ENCODE measurements at regions not wholly inside any gene's neighbourhood (a gene's known extent, or its start where the extent isn't known, plus 50 kb on each side); places are given as distances from the start of the nearest gene placed in this dataset.

DNA sequence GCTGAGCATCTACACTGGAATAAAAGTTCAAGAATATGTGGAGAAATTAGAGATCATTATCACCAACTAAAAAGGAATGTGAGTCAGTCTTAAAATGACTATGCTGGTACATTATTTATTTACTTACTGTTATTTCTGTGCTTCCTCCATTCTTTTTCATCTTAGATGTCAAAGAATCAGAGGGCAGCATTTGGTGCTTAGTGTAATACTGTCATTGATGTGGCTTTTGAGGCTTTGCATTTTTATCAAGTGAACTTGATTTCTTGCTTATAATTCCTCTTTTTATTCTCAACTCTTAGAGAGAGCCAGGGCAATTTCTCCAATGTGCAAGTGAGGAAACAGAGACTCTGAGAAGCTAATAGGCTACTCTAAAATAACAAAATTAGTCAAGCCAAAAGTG lies 163.7 kb upstream of the TRPC7 start:
- DNase-seq: no peak

DNA sequence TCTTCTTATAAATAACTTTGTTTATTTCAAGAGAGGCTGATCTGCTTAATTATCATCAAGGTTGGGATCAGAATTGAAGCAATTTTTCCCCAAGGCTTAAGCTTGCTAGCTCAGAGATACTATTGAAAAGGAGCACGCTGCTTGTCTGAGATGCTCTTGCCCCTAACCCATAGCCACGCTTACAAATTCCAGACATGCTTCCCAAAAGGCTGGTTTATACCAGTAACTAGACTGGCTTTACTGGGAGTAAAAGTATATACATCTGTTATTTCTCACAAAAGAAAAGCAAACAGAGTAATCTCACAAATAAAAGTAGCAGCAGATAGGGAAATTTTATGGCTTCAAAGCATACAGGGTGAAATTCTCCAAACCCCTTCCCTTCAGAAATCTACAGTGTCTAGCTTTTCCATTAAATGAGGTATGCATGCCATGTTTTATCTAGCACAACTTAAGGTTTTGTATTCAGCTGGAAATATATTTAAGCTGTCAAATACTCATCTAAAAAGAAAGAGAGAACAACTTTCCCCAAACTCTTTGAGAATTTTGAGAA lies 163.2 kb upstream of the TRPC7 start:
- no peak for DNase-seq

DNA sequence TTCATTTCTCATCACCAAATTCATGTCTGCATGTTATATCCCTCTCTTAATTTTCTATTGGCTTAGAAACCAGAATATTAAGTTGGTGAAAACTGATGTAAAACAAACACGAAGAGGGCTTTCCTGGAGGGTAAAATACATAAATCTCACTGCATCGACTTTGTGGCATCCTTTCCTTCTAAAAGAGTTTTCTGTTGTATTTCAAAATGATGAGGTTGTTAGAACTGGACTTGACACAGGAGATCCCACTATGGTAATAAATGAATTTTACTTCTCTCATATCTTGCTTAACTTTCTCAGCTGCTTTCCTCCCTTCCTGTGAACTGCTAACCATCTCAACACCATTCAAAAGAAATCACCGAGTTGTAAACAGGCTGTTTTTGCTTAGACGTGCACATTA lies 162.0 kb upstream of the TRPC7 start:
- DNase-seq: no peak

DNA sequence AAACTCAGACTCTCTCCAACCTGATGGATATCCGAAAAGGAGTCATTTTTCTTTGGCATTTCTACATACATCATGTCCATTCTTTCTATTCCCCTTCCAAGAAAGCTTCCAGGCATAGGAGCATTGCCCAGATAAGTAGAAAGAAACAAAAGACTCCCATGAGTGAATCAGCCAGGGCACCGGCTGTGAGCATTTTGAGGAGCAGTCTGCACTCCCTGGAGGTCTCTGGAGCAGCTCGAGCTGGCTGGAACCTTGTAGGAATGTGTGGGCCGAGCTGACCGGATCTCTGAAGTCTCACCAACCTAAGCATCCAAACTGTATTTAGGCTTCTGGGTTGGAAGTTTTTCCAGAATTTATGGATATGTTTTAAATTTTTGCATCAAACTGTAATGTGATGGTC lies 161.4 kb upstream of the TRPC7 start:
- no peak for DNase-seq

DNA sequence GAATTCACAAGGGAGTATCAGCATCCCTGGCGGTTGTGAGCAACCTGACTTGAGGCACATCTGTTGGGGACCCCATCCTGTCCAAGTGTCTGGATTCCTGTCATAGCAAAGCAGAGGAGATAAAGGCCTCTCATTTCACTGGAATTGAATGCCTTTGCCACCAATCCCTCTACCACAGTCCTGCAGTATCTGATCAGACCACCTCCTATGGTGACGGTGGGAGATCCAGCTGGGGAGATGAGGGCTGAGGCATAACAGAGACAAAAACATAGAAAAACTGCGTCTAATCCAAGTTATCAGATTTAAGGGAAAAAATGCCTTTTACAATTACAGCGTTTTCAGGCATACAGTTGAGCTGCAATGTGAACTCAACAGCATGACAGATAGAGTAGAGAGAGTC lies 160.7 kb upstream of the TRPC7 start:
- DNase-seq: no peak

DNA sequence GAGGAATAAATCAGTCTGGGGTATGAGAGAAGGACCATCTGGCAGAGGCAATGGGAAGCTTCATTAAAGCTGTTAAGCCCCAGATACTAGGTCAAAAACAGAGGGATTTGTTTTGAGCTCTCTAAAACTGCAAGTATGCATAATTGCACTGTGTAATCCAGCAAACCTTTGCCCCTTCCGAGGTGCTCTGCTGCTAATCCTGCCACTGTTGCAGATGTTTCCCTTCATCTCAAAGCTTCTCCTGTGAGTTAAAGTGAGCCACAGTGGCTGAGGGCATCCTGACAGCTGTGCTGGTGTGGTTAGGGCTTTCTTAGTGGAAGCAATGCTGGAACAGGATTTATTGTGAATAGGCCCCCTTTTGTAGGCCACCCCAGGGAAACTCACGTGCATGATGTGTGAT lies 160.3 kb upstream of the TRPC7 start:
- no peak for DNase-seq

DNA sequence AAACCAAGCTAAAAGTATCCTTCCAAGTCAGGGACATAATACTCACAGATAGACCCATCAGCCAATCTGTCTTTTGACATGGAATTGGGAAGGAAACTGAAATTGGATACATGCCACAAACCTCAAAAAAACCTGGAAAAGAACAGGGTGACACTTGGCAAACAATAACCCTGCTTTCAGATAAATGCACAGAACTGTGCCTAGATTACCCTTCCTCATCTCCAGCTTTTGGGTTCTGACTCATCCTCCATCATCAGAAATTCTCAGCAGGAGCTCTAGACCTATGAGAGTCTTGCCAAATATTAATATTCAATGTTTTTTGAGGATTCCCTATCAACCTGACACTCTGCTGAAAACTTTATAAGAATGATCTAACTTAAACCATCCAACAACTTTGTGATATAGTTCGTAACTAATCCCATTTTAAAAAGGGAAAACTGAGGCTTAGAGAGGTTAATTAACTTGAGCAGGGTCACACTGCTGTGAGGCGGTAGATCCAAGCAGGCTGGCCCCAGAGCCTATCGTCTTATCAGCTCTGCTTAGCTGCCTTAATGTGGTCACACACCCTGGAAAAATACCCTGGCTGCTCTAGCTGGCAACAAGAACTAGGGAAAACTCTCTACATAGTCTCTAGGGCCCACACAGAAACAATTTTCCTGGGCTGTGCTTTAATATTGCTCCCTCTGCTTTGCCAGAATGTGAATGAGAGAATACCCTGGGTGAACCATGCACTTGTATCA lies 157.0 kb upstream of the TRPC7 start:
- no peak for DNase-seq

DNA sequence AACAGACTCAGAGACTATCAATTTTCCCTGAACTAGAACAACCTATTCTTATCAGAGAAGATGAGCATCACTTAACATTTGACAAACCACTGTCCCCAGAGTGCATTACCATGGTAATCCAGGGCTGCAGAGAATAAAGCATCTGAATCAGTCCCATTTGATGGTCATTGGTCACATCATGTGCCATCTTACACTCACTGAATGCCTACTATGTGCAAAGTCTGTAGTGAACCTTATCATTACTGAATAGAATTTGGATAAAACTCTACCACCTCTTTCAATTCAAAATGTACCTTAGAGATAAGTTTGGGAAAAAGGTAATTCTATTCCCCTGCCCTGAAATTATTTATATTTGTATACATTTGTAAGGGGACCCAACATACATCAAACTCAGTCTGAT lies 156.4 kb upstream of the TRPC7 start:
- no peak for DNase-seq

DNA sequence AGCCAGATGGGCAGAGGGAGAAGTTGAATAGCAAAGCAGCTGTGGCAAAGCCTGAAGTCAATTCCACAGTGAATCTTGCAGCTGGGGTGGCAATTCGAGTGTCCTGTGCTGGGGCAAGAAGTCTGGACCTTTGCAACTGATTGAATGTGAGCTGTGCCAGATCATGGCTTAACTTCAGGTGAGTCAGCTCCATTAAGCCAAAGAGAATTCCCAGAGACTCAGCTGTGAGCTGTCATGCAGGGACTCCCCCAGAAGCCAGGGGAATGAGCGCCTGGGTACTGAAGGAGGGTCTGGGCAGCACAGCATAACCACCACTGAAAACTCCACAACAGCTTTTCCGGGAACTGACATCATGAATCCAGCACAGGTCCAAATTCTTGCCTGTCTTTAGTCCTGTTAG lies 153.5 kb upstream of the TRPC7 start:
- DNase-seq: no peak

DNA sequence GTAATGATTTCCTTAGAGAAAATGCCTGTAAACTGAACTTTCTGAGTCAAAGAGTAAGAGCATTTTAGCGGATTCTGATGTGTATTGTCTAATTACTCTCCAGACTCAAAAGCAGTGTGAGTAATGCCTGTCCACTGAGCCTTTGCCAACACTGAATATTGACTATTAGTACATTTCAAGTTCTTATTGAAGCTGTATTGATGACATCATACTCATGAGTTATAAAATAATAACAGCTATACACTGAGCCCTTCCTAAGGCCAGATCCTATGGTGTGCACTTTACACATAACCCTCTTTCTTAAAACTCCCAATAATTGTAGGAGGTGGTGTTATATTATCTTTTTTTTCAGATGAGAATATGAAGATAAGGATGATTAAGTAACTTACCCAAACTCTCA lies 152.8 kb upstream of the TRPC7 start:
- no peak for DNase-seq

DNA sequence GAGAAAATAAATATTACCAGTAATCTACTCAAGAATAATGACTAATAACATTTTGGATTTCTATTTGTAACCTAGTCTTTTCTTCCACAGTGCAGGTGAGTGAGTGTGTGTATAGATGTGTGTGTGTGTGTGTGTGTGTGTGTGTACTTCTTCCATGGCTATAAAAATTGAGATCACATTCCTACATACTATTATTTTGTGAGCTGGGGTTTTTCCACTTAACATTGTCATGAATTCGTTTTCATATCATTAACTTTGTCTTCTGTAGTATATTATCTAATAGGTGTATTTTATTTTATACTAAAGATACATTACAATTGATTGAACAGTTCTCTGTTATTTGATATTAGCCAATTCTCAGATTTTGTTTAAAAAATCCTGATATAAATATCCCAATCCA lies 152.4 kb upstream of the TRPC7 start:
- DNase-seq: no peak

DNA sequence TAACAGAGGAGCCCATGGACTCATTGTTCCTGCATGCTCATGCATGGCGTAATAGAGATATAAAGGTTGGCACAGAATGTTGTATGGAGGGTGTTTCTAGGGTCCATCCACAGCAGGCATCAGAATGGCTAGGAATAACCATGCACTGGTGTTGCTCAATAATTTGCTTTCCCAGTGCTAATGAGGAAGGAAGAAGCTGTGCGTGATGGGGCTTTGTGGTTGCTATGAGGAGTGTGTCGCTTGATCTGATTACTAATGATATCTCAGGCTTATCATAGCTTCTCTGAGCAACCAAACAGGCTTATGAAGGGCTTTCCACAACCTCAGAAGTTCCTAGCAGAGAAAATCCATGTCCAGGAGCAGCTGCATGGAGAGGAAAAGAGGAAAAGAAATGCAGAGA lies 151.3 kb upstream of the TRPC7 start:
- no peak for DNase-seq

DNA sequence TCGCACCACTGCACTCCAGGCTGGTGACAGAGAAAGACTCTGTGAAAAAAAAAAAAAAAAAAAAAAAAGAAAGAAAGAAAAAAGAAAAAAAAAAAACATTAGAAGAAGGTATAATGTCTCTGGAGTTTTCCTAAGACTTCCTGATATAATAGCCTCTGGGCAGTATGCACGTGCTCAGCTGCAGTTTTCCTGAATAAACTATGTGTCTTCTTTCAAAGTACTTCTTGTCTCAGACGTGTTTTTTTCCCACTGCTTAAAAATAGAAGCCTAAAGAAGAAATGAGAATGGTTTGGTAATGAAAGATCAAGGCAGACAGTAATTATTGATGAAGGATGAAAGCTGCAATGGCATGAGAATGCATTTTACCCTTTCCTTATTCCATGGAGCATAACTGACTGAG lies 148.1 kb upstream of the TRPC7 start:
- no peak for DNase-seq

DNA sequence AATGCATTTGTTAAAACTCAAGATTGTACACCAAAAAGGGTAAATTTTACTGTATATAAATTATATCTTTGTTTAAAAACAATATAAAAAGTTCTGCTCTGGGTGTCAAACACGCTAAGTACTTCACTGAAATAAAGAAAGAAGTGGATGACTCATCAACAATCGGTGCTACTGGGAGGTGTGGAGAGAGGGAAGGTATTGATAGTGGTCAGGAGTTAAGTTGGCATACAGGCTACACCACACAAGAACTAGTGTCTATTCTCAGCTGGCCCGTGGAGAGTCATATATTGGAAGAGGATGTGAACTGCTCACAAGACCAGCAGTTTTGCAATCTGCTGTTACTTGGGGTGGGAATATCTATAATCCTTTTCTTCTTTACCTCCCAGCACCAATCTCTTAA lies 145.7 kb upstream of the TRPC7 start:
- no peak for DNase-seq

DNA sequence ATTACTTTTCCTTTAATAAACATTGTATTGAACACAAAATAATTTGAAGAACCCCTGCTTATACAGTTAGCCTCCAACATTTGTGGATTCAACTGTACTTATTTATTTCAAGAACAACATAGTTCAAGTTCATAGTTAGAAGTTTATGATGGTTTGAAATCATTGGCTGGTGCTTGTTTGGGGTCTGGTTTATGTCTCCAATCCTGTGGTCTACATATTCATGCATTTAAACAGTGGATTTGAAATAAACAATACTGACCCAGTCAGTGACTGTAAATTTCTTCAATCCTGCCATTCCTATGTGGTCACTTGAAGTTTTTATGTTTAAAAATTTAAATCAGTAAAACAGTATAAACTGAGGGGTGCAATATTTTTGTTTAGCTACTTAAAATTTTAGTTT lies 145.1 kb upstream of the TRPC7 start:
- DNase-seq: no peak

DNA sequence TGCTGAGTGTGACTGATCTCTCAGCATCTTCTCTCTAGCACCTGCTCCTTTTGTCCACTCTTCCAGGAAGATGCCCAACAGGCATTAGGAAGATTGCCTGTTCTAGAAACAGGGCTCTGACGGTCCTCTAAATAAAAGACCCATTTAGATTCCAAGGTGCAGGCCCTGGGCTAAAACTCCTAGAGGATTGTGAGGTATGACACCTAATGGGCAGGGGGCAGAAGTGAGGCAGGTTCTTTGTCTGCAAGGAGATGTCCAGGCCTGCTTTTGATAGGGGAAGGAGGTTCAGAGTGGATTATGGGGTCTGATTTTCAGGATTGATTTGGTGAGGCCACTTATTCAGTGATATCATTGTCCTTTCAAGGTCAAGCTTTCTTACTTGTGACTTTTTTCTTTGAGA lies 140.8 kb upstream of the TRPC7 start:
- DNase-seq: no peak

DNA sequence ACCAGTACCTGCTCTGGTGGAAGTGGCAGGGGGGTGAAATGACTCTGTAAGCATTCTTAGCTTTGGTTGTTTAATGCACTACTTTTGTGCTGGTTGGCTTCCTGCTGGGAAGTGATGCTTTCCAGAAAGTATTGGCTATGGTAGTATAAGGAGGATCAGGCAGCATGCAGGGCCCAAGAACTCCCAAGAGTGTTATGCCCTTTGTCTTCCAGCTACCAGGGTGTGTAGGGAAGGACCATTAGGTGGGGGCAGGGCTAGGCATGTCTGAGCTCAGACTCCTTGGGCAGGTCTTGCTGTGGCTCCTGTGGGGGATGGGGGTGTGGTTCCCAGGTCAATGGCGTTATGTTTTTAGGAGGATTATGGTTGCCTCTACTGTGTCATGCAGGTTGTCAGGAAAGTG lies 135.8 kb upstream of the TRPC7 start:
- DNase-seq: no peak

DNA sequence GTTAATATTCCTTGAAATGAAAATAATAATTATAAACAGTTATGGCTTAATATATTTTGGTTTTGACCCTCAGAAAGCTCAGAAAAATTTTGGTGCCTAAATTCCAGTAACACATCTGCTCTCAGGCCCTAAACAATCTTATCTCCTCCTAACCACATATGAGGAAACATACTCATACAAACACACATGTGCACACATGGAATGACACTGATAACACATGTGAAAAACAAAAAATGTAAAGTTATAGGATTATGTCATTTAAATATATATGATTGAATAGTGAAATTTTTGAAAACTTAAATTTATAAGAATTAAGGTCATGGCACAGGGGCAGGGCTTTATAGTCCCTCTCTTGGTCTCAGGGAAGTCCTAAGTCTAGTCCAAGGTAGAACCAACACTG lies 127.2 kb upstream of the TRPC7 start:
- no peak for DNase-seq

DNA sequence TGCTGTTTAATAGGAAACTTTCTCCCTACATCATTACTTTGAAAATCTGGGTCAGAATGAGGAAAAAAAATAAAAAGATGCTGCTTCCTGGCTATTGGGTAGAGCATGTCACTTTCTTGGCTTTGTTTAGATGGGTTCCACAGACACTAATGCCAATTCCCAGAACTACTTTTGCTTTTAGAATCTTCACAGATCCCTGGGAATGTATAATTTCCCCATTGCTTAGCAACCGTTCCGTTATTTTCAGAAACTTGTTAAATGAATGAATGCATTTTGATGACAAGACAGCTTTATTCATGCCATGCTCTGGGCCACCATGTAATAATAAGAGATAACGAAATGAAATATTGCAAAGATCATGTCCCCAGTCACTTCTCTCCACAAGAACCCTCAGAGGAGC lies 126.5 kb upstream of the TRPC7 start:
- no peak for DNase-seq

DNA sequence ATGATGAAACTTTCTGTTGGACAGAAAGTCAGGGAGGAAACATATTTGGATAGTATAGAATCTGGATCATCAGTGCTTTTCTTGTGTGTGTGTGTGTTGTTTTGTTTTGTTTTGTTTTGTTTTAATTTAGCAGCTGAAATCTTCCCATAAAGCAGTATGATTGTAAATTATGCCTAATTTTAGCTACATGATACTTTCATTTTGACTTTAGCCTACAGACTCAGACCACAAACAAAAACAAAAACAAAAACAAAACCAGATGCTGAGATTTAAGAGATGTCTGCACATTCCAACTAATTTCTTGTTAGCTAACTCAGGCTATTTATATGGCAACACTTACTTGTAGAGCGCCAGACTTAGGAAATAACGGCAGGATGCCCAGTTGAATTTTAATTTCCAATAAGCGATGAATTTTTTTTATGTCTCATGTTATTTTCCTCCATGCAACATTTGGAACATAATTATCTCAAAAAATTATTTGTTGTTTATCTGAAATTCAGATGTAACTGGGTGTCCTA lies 119.5 kb upstream of the TRPC7 start:
- no peak for DNase-seq

DNA sequence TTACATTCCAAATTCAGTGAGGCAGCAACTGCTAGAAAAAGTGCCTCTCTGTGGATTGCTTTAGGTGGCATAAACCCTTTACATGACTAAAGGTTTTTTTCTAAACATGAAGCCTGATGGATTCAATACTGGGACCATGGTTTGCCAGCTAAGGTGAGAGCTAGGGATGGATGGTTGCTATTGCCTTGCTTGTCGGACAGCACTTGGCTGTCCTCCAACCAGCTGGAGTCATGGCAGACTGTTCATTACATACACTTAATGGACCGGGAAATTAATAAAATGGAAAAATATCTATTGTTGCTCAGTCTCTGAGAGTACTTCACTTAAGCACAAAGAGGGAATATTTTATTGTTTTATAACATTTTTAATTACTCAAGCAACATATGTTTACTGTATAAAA lies 116.9 kb upstream of the TRPC7 start:
- peak; percentile 20 for DNase-seq

DNA sequence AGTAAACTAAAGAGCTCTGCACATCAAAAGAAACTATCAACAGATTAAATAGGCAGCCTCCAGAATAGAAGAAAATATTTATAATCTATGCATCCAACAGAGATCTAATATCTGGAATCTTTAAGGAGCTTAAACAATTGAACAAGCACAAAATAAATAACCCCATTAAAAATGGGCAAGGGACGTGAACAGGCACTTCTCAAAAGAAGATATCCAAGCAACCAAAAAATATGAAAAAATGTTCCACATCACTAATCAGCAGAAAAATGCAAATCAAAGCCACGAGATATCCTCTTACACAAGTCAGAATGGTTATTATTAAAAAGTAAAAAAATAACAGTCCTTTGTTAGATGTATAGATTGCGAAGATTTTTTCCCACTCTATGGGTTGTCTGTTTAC lies 109.1 kb upstream of the TRPC7 start:
- DNase-seq: no peak

DNA sequence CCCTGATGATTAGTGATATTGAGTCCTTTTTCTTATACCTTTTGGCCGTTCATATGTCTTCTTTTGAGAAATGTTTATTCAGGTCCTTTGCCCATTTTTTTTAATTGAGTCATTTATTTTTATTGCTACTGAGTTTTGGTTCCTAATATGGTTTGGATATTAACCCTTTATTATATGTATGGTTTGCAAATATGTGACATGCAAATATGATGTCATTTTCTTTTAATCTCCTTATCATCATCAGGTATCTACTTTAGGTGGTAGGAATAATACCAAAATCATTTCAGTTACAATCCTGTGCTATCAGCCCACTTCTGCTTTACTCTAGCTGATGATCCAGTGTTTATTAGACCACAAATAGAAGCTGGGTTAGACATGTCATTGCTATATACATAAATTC lies 102.3 kb upstream of the TRPC7 start:
- no peak for DNase-seq

DNA sequence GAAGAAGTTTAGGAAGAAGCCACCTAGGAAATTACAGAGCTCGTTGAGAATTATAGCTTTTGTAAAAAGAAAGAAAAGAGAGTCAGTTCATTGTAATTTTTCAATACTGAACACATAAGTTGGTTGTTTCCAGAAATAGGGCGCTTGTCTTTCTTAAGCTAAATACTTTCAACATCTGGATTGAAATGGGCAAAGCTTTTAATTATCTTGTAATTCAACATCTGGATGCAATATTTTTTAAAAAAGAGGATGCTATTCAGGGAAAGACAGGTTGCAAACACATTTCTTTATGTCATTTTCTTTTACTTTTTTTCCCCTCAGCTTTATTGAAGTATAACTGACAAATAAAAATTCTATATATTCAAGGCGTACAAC lies 100.7 kb upstream of the TRPC7 start:
- no peak for DNase-seq

DNA sequence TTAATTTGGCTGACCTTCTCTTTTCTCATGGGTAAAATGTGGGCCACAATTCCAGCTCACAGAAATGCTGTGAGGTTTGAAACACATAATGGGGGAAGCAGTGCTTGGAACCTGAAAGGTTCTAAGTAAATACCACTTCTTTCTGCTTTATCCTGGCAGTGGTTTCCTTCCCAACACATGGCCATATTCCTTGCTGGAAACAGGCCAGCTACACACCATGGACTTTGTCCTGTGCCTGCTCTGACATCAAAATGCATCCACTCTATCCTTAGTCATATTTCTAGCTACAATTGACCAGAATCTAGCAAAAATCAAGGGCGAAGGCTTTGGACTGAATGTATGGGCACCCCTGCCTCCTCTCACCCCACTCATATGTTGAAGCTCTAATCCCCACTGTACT lies 93.1 kb upstream of the TRPC7 start:
- no peak for DNase-seq

Measured in left kidney (tissue), 1 donor.